PFSK-1 (cell line): ENCODE measurements at regions not wholly inside any gene's neighbourhood (a gene's known extent, or its start where the extent isn't known, plus 50 kb on each side); places are given as distances from the start of the nearest gene placed in this dataset.

ENCODE experiments used
- FOXP2 ChIP-seq: optimal IDR thresholded peaks from 2 replicates; pipeline ENCODE3; 2011; ENCODE audit warnings: borderline replicate concordance, control low read depth, inconsistent platforms; ENCODE audit not compliant: insufficient read depth; ENCODE audit errors: extremely low read length, extremely low read depth
- POLR2AphosphoS5 ChIP-seq: IDR thresholded peaks from 2 replicates; pipeline ENCODE4 v1.6.1; 2012; ENCODE audit warnings: low read depth, mild to moderate bottlenecking, control low read depth, low read length, moderate library complexity
- REST ChIP-seq, 2 experiments: IDR thresholded peaks; 2 replicates each; pipeline versions ENCODE4 v1.6.1 to v1.8.0; 2011 to 2012; ENCODE audit warnings: low read depth in 2 of 2, low read length in 2 of 2, control low read depth in 1 of 2, inconsistent platforms in 1 of 2, mild to moderate bottlenecking in 1 of 2, moderate library complexity in 1 of 2; ENCODE audit not compliant: insufficient read depth in 1 of 2
- SIN3A ChIP-seq: IDR thresholded peaks from 2 replicates; pipeline ENCODE4 v1.6.1; 2012; ENCODE audit warnings: mild to moderate bottlenecking, low read length, moderate library complexity, borderline replicate concordance; ENCODE audit not compliant: insufficient read depth
- TAF1 ChIP-seq: IDR thresholded peaks from 2 replicates; pipeline ENCODE4 v1.6.1; 2012; ENCODE audit warnings: low read length, control low read depth, borderline replicate concordance; ENCODE audit not compliant: insufficient read depth

- no peak for TF ChIP-seq POLR2AphosphoS5
- TF ChIP-seq SIN3A: no peak
- no peak for TF ChIP-seq TAF1
- TF ChIP-seq REST (IDR thresholded peaks at IDR 0.05; ENCODE audit: insufficient read depth in 1 of 2, low read depth in 2 of 2, low read length in 2 of 2): no peak
- TF ChIP-seq FOXP2: no peak
These were observed 75.8 kb upstream of the WWC1 start for GRCh38 chr5:168215646-168216045.
